ENCODE measurements at regions not wholly inside any gene's neighbourhood (a gene's known extent, or its start where the extent isn't known, plus 50 kb on each side); places are given as distances from the start of the nearest gene placed in this dataset.
"Not testable (repeated sequence)": the region's sequence is repeated elsewhere in the genome, so short reads cannot be mapped to it uniquely, and the experiment has no call there.

DNA sequence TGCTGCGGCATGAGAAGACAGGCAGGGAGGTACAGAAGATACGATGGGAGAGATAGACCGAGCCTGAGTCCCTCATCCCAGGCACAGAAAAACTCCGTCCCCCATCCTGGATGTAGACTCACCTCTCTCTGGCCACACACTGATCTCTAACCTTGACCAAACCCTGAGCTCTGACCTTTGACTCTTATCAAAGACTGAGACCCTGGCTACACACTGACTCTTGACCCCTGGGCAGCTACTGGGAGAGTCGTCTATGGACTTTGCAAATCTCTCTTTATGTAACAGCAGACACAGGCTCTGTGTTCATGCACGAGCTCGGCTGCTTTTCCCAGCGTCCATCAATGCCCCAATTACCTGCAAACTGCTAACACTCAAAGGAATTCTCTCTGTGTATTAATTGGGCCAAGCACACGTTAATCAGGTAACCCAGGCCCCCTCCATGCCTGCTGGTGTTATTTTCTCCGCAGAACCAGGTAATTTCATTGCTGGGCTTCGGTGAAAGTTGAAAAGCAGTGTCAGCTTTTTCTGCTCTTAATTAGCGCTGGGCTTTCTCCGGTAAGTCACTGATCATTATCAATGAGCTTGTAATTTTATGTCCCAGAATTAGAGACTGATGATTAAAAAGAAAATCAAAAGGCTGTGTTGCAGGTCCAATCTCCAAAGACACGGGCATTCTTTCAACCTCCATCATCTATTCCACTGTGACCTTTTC is 179.4 kb upstream of the NLRP1 start:
- peaks cover 4% of the 10 kb centered on the region for H3K27me3 ChIP-seq (ENCODE audit: control insufficient read depth, insufficient read depth, low read length)
- no peak overlapping the region for H3K4me3 ChIP-seq (ENCODE audit: low read depth, low read length)
- DNase-seq (ENCODE audit: low read depth) = no peak
- H3K36me3 ChIP-seq (ENCODE audit: control insufficient read depth, insufficient read depth, low read length) = no peaks in the 10 kb centered on the region
- TF ChIP-seq CTCF (IDR thresholded peaks at IDR 0.05; ENCODE audit: insufficient read depth, low read length, poor library complexity, severe bottlenecking) = no peak

- Histone ChIP-seq H3K27me3 (ENCODE audit: control insufficient read depth, insufficient read depth, low read length) (peaks cover under 1% of the 10 kb centered on the region), H3K4me3 (ENCODE audit: low read depth, low read length) (no peak overlapping the region), H3K36me3 (ENCODE audit: control insufficient read depth, insufficient read depth, low read length) (no peaks in the 10 kb centered on the region)
- no peak for TF ChIP-seq CTCF (IDR thresholded peaks at IDR 0.05; ENCODE audit: insufficient read depth, low read length, poor library complexity, severe bottlenecking)
- DNase-seq (ENCODE audit: low read depth) = no peak
These were observed 185.5 kb upstream of the NLRP1 start for GRCh38 chr17:5769593-5770354.

DNA sequence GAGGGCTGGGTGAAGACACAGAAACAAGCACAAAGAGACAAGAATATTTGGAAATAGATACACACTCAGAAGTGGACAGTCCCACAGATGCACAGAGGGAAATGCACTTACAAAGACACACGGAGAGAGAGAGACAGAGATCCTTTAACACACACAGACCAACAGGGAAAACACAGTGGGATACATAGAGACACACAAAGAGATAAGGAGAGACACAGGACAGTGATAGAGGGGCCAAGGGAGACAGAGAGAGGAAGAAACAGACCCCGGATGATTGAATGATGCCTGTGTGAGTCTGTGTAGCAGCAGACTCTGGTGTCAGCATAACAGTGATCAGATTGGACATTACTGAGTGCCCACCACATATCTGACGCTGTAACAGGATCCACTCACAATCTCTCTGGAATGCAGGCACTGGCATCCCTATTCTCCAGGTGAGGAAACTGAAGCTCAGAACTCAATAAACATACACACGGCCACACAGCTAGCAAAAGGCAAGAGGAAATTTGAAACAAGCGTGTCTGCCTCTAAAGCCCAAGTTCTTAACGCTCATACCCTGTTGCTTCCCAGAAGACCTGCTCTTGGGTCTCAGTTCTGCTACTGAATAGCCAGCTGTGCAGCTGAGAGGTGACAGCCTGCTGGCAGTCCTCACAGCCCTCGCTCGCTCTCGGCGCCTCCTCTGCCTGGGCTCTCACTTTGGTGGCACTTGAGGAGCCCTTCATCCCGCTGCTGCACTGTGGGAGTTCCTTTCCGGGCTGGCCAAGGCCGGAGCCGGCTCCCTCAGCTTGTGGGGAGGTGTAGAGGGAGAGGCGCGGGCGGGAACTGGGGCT is 186.3 kb upstream of the NLRP1 start:
- no peak for TF ChIP-seq CTCF (IDR thresholded peaks at IDR 0.05; ENCODE audit: insufficient read depth, low read length, poor library complexity, severe bottlenecking)
- Histone ChIP-seq H3K27me3 (ENCODE audit: control insufficient read depth, insufficient read depth, low read length) (no peaks in the 10 kb centered on the region), H3K36me3 (ENCODE audit: control insufficient read depth, insufficient read depth, low read length) (no peaks in the 10 kb centered on the region), H3K4me3 (ENCODE audit: low read depth, low read length) (no peak overlapping the region)
- no peak for DNase-seq (ENCODE audit: low read depth)

GRCh38 chr17:5771271-5771577 is 186.9 kb upstream of the NLRP1 start:
- not testable (repeated sequence) for H3K4me3 ChIP-seq (ENCODE audit: low read depth, low read length)

GRCh38 chr17:5772017-5772416 is 187.7 kb upstream of the NLRP1 start:
- H3K27me3 ChIP-seq (ENCODE audit: control insufficient read depth, insufficient read depth, low read length); DNase-seq (ENCODE audit: low read depth): not testable (repeated sequence)

More at GRCh38 chr17:5771271-5771577, 186.9 kb upstream of the NLRP1 start:
- not testable (repeated sequence) for H3K36me3 ChIP-seq (ENCODE audit: control insufficient read depth, insufficient read depth, low read length); H3K27me3 ChIP-seq (ENCODE audit: control insufficient read depth, insufficient read depth, low read length); DNase-seq (ENCODE audit: low read depth)

GRCh38 chr17:5772720-5773119 is 188.4 kb upstream of the NLRP1 start:
- no peak overlapping the region for H3K4me3 ChIP-seq (ENCODE audit: low read depth, low read length)
- no peak for DNase-seq (ENCODE audit: low read depth)
- no peak for TF ChIP-seq CTCF (IDR thresholded peaks at IDR 0.05; ENCODE audit: insufficient read depth, low read length, poor library complexity, severe bottlenecking)
- H3K27me3 ChIP-seq (ENCODE audit: control insufficient read depth, insufficient read depth, low read length) = no peaks in the 10 kb centered on the region
- H3K36me3 ChIP-seq (ENCODE audit: control insufficient read depth, insufficient read depth, low read length) = no peaks in the 10 kb centered on the region

More at GRCh38 chr17:5772017-5772416, 187.7 kb upstream of the NLRP1 start:
- H3K36me3 ChIP-seq (ENCODE audit: control insufficient read depth, insufficient read depth, low read length); H3K4me3 ChIP-seq (ENCODE audit: low read depth, low read length): not testable (repeated sequence)
